ENCODE measurements at regions not wholly inside any gene's neighbourhood (a gene's known extent, or its start where the extent isn't known, plus 50 kb on each side); places are given as distances from the start of the nearest gene placed in this dataset.

DNA sequence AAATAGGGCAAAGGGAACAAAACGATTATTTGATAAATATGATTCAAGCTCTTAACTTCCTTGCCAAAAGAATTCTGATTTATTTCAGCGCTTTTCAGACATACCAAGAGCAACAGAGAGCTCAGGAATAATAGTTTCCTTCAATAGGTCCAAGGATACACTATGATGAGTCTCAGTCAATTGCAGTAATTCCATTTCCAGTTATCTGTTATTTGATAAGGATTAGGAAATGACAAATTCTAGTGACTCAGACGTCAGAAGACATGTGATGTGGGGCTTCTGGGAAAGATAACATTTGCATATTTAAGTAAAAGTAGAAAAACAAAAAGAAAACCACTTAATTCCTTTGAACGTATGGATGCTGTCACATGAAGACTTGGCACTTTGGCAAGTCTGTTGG is 1250.8 kb upstream of the CDH18 start:
- TF ChIP-seq POLR2AphosphoS5 (IDR thresholded peaks at IDR 0.05) (no peak), CTCF (IDR thresholded peaks at IDR 0.05) (no peak), EP300 (IDR thresholded peaks at IDR 0.05) (no peak), POLR2A (IDR thresholded peaks at IDR 0.05) (no peak)
- Histone ChIP-seq H3K36me3 (no peaks in the 10 kb centered on the region), H3K4me1 (no peaks in the 10 kb centered on the region), H3K27me3 (no peaks in the 10 kb centered on the region), H3K9me3 (no peaks in the 10 kb centered on the region), H3K4me3 (no peak overlapping the region), H3K27ac (no peak overlapping the region)
- ATAC-seq, result no peak
- 59% methylated on average over 4 of the region's 4 CpGs for WGBS, 2 donors (ENCODE audit: low coverage in 1 of 2)

DNA sequence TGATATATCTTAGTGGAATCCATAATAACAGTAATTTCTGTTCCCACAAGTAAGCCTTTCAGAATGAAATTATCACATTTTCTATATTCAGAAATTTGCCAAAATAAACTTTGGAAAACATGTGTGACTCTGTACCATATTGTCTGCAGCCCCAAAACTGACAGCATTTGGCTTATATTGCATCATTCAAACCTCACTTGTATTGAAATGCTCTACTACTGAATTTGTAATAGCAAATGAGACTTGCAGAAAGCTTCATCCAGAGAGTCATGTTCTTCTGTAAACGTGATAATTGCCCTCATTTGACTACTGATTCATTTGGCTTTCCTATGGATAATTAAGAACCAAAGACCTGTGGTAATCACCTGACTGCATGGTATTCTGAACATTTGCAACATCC is 1249.5 kb upstream of the CDH18 start:
- 14 to 73% methylated on average over 1 of the region's 1 CpG for WGBS, 2 donors (ENCODE audit: low coverage in 1 of 2)
- H3K36me3 ChIP-seq, result no peaks in the 10 kb centered on the region
- ATAC-seq, result no peak
- H3K27ac ChIP-seq, result no peak overlapping the region
- no peaks in the 10 kb centered on the region for H3K9me3 ChIP-seq
- no peak for TF ChIP-seq EP300 (IDR thresholded peaks at IDR 0.05)
- no peak for TF ChIP-seq POLR2A (IDR thresholded peaks at IDR 0.05)
- no peak for TF ChIP-seq POLR2AphosphoS5 (IDR thresholded peaks at IDR 0.05)
- TF ChIP-seq CTCF (IDR thresholded peaks at IDR 0.05), result no peak
- H3K4me3 ChIP-seq, result no peak overlapping the region
- no peaks in the 10 kb centered on the region for H3K27me3 ChIP-seq
- no peaks in the 10 kb centered on the region for H3K4me1 ChIP-seq

DNA sequence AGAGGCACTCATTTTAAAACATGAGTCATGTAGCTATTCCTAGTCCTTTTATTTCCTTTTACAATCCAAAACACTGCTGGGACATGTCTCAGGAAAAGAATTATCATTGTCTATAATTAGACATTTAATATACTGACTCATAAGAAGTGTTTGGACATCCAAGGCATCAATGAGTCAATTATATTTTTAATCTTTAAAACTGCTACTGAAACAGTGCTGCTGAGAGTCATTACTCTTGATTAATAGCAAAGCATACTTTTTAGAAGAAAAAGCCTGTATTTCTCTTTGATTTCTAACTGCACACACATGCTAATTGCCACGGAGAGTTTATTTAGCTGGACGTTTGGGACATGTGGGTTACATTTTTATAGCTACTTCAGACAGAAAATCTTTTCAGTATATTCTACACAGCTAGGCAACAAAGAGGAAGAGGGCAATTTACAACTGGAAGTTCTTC is 1249.0 kb upstream of the CDH18 start:
- TF ChIP-seq POLR2AphosphoS5 (IDR thresholded peaks at IDR 0.05) (no peak), EP300 (IDR thresholded peaks at IDR 0.05) (no peak), CTCF (IDR thresholded peaks at IDR 0.05) (no peak), POLR2A (IDR thresholded peaks at IDR 0.05) (no peak)
- H3K4me1 ChIP-seq, result no peaks in the 10 kb centered on the region
- no peaks in the 10 kb centered on the region for H3K36me3 ChIP-seq
- no peak overlapping the region for H3K4me3 ChIP-seq
- no peak for ATAC-seq
- H3K27ac ChIP-seq, result no peak overlapping the region
- H3K9me3 ChIP-seq, result no peaks in the 10 kb centered on the region
- H3K27me3 ChIP-seq, result no peaks in the 10 kb centered on the region
- WGBS, 2 donors (ENCODE audit: low coverage in 1 of 2), result 11 to 14% methylated on average over 2 of the region's 2 CpGs

DNA sequence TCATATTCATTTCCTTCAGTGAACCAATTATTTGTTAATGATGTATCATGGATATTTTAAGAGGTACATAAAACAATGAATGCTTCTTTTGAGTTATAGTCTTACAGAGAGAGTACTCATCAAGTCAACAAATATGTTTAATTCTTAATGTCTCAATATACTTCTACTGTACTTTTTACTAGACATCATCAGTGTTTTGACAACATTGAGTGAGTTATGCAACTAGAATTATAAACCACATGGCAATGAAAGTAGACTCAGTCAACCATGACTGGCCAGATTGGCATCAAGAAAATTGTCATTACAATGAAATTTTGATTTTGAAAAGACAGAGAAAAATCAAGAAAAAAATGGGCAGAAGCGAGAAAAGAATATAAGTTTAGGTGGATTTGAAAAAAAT is 1248.1 kb upstream of the CDH18 start:
- H3K36me3 ChIP-seq, result no peaks in the 10 kb centered on the region
- no peak for ATAC-seq
- no peak for TF ChIP-seq POLR2A (IDR thresholded peaks at IDR 0.05)
- TF ChIP-seq CTCF (IDR thresholded peaks at IDR 0.05), result no peak
- no peak for TF ChIP-seq POLR2AphosphoS5 (IDR thresholded peaks at IDR 0.05)
- TF ChIP-seq EP300 (IDR thresholded peaks at IDR 0.05), result no peak
- 57 to 64% methylated on average over 1 of the region's 1 CpG for WGBS, 2 donors (ENCODE audit: low coverage in 1 of 2)
- H3K27me3 ChIP-seq, result no peaks in the 10 kb centered on the region
- H3K4me1 ChIP-seq, result no peaks in the 10 kb centered on the region
- H3K9me3 ChIP-seq, result no peaks in the 10 kb centered on the region
- H3K27ac ChIP-seq, result no peak overlapping the region
- H3K4me3 ChIP-seq, result no peak overlapping the region

DNA sequence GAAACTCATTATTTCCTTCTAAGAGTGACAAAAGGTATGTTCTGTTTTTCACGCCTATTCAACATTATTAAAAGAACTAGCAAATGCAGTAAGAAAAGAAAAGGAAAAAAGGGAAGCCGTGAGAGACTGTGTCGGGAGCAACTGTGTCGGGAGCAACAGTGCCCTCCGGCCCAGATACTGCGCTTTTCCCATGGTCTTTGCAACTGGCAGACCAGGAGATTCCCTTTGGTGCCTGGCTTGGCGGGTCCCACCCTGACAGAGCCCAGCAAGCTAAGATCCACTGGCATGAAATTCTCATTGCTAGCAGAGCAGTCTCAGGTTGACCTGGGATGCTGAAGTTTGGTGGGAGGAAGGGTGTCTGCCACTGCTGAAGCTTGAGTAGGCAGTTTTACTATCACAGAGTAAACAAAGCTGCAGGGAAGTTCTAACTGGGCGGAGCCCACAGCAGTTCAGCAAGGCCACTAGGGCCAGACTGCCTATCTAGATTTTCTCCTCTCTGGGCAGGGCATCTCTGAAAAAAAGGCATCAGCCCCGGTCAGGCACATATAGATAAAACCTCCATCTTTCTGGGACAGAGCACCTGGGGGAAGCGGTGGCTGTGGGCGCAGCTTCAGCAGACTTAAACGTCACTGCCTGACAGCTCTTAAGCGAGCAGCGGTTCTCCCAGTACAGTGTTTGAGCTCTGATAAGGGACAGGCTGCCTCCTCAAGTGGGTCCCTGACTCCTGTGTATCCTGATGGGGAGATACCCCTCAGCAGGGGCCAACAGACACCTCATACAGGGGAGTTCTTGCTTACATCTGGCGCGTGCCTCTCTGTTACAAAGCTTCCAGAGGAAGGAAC is 1237.4 kb upstream of the CDH18 start:
- no peaks in the 10 kb centered on the region for H3K4me1 ChIP-seq
- no peaks in the 10 kb centered on the region for H3K27me3 ChIP-seq
- peaks cover 0 to 16% (median 0%) of the 10 kb centered on the region in 3 donors for H3K9me3 ChIP-seq
- no peak overlapping the region for H3K4me3 ChIP-seq
- no peak for ATAC-seq
- H3K27ac ChIP-seq, result no peak overlapping the region
- 88 to 100% methylated on average over 3 to 6 of the region's 16 CpGs for whole genome bisulfite sequencing, 2 donors (ENCODE audit: low coverage in 1 of 2)
- H3K36me3 ChIP-seq, result no peaks in the 10 kb centered on the region
- no peak for TF ChIP-seq CTCF (IDR thresholded peaks at IDR 0.05)
- no peak for TF ChIP-seq POLR2A (IDR thresholded peaks at IDR 0.05)
- no peak for TF ChIP-seq POLR2AphosphoS5 (IDR thresholded peaks at IDR 0.05)
- no peak for TF ChIP-seq EP300 (IDR thresholded peaks at IDR 0.05)
